Breast epithelium (tissue), 4 donors: ENCODE measurements at regions not wholly inside any gene's neighbourhood (a gene's known extent, or its start where the extent isn't known, plus 50 kb on each side); places are given as distances from the start of the nearest gene placed in this dataset.

ENCODE experiments used
- DNase-seq, 2 donors: peaks; one replicate each; pipeline ENCODE4 v3.0.0-alpha.2; 2019; ENCODE audit warnings: low spot score in 2 of 2
- H3K27ac ChIP-seq, 2 donors: fragments of 200-600 bp; sonication (generic) in 1 of 2; one replicate each; pipeline ENCODE4 v1.5.1; 2016 to 2019; ENCODE audit warnings: mild to moderate bottlenecking in 1 of 2
- H3K27me3 ChIP-seq, 2 donors: fragments of 200-600 bp; sonication (generic) in 1 of 2; one replicate each; pipeline versions ENCODE4 v1.5.1 to v1.6.0; 2017 to 2019; ENCODE audit warnings: control low read depth in 1 of 2, mild to moderate bottlenecking in 1 of 2
- H3K36me3 ChIP-seq: fragments of 200-600 bp; one replicate; pipeline ENCODE4 v1.5.1; 2019
- H3K4me1 ChIP-seq, 2 donors: fragments of 200-600 bp; sonication (generic); one replicate each; pipeline ENCODE4 v1.5.1; 2016 to 2019; ENCODE audit warnings: control low read depth in 1 of 2
- H3K4me3 ChIP-seq, 3 donors: fragments of 200-600 bp; sonication (generic); 1 replicate in 2 of 3; 2 replicates in 1 of 3; pipeline ENCODE4 v1.5.1; 2016 to 2019; ENCODE audit warnings: mild to moderate bottlenecking in 3 of 3, moderate library complexity in 2 of 3
- H3K9me3 ChIP-seq, 2 donors: fragments of 200-600 bp; sonication (generic) in 1 of 2; one replicate each; pipeline ENCODE4 v1.5.1; 2016 to 2019; ENCODE audit warnings: control low read depth in 1 of 2
- POLR2A ChIP-seq: fragments of 450-650 bp; IDR thresholded peaks from one replicate; pipeline ENCODE4 v1.6.1; 2016; ENCODE audit warnings: antibody characterized with exemption, mild to moderate bottlenecking, moderate library complexity
- POLR2AphosphoS5 ChIP-seq, 3 donors: sonication (generic); formaldehyde crosslinking; IDR thresholded peaks; one replicate each; pipeline ENCODE4 v1.6.1; 2017; ENCODE audit warnings: antibody characterized with exemption in 3 of 3
- intact Hi-C: fragments of 100-400 bp; cut with DNase I; formaldehyde crosslinking; loops from one replicate; pipeline ENCODE4 v1.15.1; 2023; ENCODE audit warnings: low total_unique reads
- TF ChIP-seq, protein P1 (sequence below), 3 donors: fragments of 450-650 bp; IDR thresholded peaks; one replicate each; pipeline ENCODE4 v1.5.1; 2016 to 2017; ENCODE audit warnings: antibody characterized with exemption in 3 of 3, mild to moderate bottlenecking in 3 of 3, moderate library complexity in 3 of 3

DNA sequence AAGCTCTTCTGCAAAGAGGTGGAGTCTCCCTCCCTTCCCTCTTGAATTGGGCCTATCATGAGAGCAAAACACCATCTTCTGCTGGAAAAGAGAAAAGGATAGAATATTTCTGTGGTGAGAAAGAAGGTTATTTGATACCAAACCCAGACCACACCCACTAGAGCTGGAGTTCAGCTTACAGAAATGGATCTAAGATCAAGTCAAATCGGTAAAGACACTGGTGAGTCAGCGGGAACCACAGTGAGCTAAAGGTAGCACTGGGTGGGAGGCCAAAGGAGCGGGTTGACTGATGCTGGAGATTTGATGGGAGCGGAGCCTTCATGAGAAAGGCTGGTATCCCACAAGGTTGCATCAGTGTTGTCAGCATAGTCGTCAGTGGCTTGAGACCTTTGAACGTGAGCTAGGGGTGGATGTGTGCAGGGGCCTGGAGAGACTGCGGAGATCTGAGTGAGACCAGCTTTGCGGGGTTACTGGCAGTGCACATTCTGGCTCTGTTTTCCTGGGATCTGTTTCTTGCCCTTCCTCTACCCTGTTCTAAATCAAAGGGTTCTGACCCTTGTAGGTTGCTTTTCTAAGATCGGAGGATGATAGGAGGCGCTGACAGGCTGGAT is 106.4 kb upstream of the SCOC start:
- no peaks in the 10 kb centered on the region for H3K4me1 ChIP-seq
- no peaks in the 10 kb centered on the region for H3K27me3 ChIP-seq
- H3K9me3 ChIP-seq = no peaks in the 10 kb centered on the region
- H3K36me3 ChIP-seq = no peaks in the 10 kb centered on the region
- intact Hi-C loops = loop anchor here (10.0 kb wide), 1 partner anchor 502 kb away; no protein-coding TSS in a partner anchor
- H3K4me3 ChIP-seq = no peak overlapping the region
- no peak for DNase-seq
- H3K27ac ChIP-seq = no peak overlapping the region
- TF ChIP-seq POLR2AphosphoS5 (IDR thresholded peaks at IDR 0.05) (no peak), POLR2A (no peak)

DNA sequence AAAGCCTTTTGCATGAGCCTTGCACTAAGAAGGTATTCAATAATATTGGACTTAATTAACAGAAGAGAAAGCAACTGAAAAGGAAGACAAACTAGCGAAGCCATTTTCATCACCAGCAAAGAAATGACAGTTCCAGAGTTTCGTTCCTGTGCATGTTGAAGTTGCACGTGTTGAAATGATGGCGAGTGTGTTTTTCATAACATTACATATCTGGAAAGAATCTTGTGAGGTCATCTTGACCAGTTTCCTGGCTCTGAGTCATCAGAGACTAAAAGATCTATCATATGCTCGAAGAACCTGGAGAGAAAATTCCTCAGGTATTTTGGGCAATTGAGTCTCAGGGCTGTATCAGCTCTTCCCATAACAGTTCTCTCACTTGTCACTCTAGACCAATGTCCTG is 106.2 kb upstream of the MAML3 start:
- Histone ChIP-seq H3K27me3 (no peaks in the 10 kb centered on the region), H3K27ac (no peak overlapping the region), H3K4me3 (no peak overlapping the region), H3K4me1 (no peaks in the 10 kb centered on the region), H3K9me3 (no peaks in the 10 kb centered on the region), H3K36me3 (no peaks in the 10 kb centered on the region)
- TF ChIP-seq, protein P1, sequence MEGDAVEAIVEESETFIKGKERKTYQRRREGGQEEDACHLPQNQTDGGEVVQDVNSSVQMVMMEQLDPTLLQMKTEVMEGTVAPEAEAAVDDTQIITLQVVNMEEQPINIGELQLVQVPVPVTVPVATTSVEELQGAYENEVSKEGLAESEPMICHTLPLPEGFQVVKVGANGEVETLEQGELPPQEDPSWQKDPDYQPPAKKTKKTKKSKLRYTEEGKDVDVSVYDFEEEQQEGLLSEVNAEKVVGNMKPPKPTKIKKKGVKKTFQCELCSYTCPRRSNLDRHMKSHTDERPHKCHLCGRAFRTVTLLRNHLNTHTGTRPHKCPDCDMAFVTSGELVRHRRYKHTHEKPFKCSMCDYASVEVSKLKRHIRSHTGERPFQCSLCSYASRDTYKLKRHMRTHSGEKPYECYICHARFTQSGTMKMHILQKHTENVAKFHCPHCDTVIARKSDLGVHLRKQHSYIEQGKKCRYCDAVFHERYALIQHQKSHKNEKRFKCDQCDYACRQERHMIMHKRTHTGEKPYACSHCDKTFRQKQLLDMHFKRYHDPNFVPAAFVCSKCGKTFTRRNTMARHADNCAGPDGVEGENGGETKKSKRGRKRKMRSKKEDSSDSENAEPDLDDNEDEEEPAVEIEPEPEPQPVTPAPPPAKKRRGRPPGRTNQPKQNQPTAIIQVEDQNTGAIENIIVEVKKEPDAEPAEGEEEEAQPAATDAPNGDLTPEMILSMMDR (IDR thresholded peaks at IDR 0.05) = no peak
- no peak for TF ChIP-seq POLR2AphosphoS5 (IDR thresholded peaks at IDR 0.05)
- TF ChIP-seq POLR2A = no peak
- intact Hi-C loops = loop anchor here (10.0 kb wide), 1 partner anchor 495 kb away; no protein-coding TSS in a partner anchor
- DNase-seq = no peak

DNA sequence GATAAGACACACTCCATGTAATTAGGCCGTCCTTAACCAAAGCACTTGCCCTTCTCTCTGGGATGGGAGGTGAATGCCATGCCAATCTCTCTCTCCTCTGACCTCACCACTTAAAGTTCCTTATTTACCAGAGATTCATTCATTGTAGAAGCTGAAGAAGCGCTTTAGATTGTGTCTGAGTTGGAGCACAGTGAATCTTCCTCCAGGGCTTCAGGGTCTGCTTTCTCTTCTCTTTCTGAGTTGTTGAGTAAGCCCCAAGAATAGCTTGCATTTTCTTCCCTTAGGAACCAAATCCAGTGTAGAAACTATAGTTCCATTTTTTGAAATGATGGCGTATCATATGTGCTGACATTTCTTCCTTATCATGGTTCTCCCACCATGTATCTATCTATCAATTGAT is 104.5 kb upstream of the MAML3 start:
- DNase-seq = no peak
- no peaks in the 10 kb centered on the region for H3K36me3 ChIP-seq
- H3K9me3 ChIP-seq = no peaks in the 10 kb centered on the region
- intact Hi-C loops = loop anchor here (10.0 kb wide), 1 partner anchor 524 kb away; no protein-coding TSS in a partner anchor
- H3K27me3 ChIP-seq = no peaks in the 10 kb centered on the region
- H3K4me1 ChIP-seq = no peaks in the 10 kb centered on the region
- no peak for TF ChIP-seq POLR2A
- H3K4me3 ChIP-seq = no peak overlapping the region
- H3K27ac ChIP-seq = no peak overlapping the region

DNA sequence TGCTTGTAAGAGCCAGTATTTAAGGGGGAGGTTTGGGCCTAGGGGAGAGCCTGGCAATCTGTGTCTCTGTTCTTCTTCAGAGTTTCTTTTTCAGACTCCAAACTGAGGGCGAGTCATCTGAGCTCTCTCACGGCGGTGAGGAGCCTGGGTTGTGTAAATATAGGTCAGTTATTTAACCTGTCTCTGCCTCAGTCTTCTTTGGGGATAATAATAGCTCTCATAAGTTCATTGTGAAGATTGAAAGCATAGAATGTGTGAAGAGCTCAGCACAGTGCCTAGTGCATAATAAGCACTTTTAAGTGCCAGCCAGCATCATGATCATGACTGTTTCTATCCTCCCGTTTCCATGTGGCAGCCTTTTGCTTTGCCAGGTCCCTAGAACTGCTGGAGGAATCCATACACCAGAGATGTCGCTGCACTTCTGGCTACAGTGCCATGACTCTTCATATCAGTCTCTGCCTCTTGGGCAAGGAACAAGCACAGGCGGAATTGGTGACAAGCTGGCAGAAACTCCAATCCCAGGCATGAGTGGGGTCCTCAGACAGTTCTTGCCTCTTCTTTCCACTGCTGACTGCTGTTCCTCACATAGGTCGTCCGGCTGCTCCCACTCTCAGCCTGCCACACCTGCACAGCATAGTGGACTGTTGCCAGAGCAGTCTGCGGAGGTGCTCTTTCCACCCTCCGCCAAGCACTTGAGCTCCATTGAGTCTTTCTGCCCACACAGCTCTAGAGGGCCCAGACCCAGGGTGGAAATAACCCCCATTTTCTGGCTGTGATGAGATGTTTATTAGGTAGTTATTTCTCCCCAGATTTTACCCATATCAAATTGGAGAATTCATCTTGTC is 103.7 kb upstream of the MAML3 start:
- intact Hi-C loops = loop anchor here (10.0 kb wide), 1 partner anchor 523 kb away; no protein-coding TSS in a partner anchor
- no peak for DNase-seq
- Histone ChIP-seq H3K27ac (no peak overlapping the region), H3K4me1 (no peaks in the 10 kb centered on the region), H3K9me3 (no peaks in the 10 kb centered on the region), H3K4me3 (no peak overlapping the region), H3K27me3 (no peaks in the 10 kb centered on the region), H3K36me3 (no peaks in the 10 kb centered on the region)
- TF ChIP-seq POLR2AphosphoS5 (IDR thresholded peaks at IDR 0.05) (no peak), POLR2A (no peak)
- TF ChIP-seq, protein P1 (IDR thresholded peaks at IDR 0.05) = no peak

DNA sequence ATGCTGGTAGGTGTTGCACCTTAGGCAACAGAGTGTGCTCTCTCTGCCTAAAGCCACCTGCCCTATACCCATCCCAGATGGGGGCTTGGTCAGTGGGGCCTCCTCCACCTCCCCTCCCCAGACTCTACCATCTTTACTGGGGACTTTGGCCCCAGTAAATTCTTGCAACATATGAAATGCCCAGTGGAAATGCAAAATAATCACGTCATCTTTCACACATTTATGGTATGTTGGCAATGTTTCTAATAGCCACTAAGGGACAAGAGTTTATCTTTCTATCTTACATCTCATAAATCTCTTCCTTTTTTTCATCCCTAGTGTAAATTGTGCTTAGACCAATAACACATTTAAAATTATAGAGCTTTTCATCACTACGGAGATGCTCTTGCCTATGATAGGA is 103.0 kb upstream of the MAML3 start:
- H3K4me3 ChIP-seq = no peak overlapping the region
- TF ChIP-seq POLR2AphosphoS5 (IDR thresholded peaks at IDR 0.05) = no peak
- TF ChIP-seq, protein P1 (IDR thresholded peaks at IDR 0.05) = no peak
- TF ChIP-seq POLR2A = no peak
- no peak for DNase-seq
- intact Hi-C loops = loop anchor here (10.0 kb wide), 1 partner anchor 522 kb away; no protein-coding TSS in a partner anchor
- H3K36me3 ChIP-seq = no peaks in the 10 kb centered on the region
- H3K9me3 ChIP-seq = no peaks in the 10 kb centered on the region
- H3K27me3 ChIP-seq = no peaks in the 10 kb centered on the region
- no peak overlapping the region for H3K27ac ChIP-seq
- H3K4me1 ChIP-seq = peaks cover 0 to 4% of the 10 kb centered on the region in 2 donors

DNA sequence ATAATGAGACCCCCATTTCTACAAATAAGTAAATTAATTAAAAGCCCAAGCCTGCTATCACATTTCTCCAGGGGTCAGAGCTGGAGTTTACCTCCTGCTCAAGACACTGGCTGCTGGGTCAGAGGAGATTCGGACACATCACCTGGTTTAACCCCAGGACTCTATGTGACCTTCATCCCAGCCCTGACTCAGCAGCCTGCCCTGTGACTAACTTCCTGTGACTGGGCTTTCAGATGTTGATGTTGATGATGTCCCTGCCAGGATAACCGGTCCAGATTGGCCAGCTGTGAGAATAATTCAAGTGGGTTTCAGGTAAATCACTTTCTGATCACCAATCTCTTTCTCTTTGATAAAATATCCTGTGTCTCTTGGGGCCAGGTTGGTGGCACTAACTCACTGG is 102.4 kb upstream of the MAML3 start:
- no peak for TF ChIP-seq POLR2A
- TF ChIP-seq, protein P1 (IDR thresholded peaks at IDR 0.05) = no peak
- TF ChIP-seq POLR2AphosphoS5 (IDR thresholded peaks at IDR 0.05) = no peak
- intact Hi-C loops = loop anchor here (10.0 kb wide), 1 partner anchor 522 kb away; no protein-coding TSS in a partner anchor
- Histone ChIP-seq H3K27ac (no peak overlapping the region), H3K4me3 (no peak overlapping the region), H3K36me3 (no peaks in the 10 kb centered on the region), H3K27me3 (no peaks in the 10 kb centered on the region), H3K4me1 (peaks cover 0 to 4% of the 10 kb centered on the region in 2 donors), H3K9me3 (no peaks in the 10 kb centered on the region)
- DNase-seq = no peak
